Gastrocnemius medialis (tissue), 4 donors: ENCODE measurements at regions not wholly inside any gene's neighbourhood (a gene's known extent, or its start where the extent isn't known, plus 50 kb on each side); places are given as distances from the start of the nearest gene placed in this dataset.

Source experiments
- POLR2A ChIP-seq, 2 donors: fragments of 450-650 bp; IDR thresholded peaks; one replicate each; pipeline ENCODE4 v1.6.1; 2017; ENCODE audit warnings: antibody characterized with exemption in 2 of 2, mild to moderate bottlenecking in 2 of 2, moderate library complexity in 2 of 2
- TF ChIP-seq, protein P1 (sequence below), 5 experiments: fragments of 450-650 bp in 3 of 5; fragments of 200-600 bp in 2 of 5; sonication (generic) in 2 of 5; IDR thresholded peaks in 4 of 5; conservative IDR thresholded peaks in 1 of 5; 1 replicate in 4 of 5; 2 replicates in 1 of 5; pipeline ENCODE4 v1.5.1; 2016 to 2019; ENCODE audit warnings: antibody characterized with exemption in 5 of 5, mild to moderate bottlenecking in 3 of 5, moderate library complexity in 3 of 5

DNA sequence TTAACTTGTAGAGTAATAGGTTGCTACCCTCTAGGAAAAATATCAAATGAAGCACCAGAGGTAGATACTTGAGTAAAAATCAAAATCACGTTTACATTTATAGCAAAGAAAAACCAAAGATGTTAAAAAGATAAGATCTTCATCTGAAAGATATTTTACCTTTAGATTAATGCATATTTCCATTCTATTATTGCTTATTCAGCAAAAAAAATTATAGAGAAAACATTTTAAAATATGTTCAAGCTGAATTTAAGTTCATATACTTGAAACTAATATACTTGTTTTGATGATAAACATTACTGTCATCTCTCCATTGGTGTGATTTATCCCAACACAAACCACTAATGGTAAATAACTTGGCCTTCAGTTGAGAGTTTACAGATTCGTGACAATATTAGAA lies 422.3 kb downstream of the CAAP1 start:
- TF ChIP-seq, protein P1, sequence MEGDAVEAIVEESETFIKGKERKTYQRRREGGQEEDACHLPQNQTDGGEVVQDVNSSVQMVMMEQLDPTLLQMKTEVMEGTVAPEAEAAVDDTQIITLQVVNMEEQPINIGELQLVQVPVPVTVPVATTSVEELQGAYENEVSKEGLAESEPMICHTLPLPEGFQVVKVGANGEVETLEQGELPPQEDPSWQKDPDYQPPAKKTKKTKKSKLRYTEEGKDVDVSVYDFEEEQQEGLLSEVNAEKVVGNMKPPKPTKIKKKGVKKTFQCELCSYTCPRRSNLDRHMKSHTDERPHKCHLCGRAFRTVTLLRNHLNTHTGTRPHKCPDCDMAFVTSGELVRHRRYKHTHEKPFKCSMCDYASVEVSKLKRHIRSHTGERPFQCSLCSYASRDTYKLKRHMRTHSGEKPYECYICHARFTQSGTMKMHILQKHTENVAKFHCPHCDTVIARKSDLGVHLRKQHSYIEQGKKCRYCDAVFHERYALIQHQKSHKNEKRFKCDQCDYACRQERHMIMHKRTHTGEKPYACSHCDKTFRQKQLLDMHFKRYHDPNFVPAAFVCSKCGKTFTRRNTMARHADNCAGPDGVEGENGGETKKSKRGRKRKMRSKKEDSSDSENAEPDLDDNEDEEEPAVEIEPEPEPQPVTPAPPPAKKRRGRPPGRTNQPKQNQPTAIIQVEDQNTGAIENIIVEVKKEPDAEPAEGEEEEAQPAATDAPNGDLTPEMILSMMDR (IDR thresholded peaks at IDR 0.05 in 4 of 5, conservative IDR thresholded peaks at IDR 0.05 in 1 of 5): no peak
- TF ChIP-seq POLR2A (IDR thresholded peaks at IDR 0.05): no peak
